GM19239 (cell line): ENCODE measurements at regions not wholly inside any gene's neighbourhood (a gene's known extent, or its start where the extent isn't known, plus 50 kb on each side); places are given as distances from the start of the nearest gene placed in this dataset.

Experiments
- DNase-seq: peaks from one replicate; pipeline ENCODE4 v3.0.0; 2011; ENCODE audit warnings: low spot score; ENCODE audit not compliant: insufficient read length
- FAIRE-seq: peaks from 2 replicates; lab custom pipeline; 2011; peaks lifted over from hg19 to GRCh38; lab: Jason Lieb, UNC

GRCh38 chr5:133700251-133700650 is 87.9 kb upstream of the FSTL4 start:
- DNase-seq: no peak
- FAIRE-seq: no peak

GRCh38 chr5:133698646-133699526 is 86.5 kb upstream of the FSTL4 start:
- DNase-seq: no peak
- no peak for FAIRE-seq

GRCh38 chr5:133698259-133698554 is 85.9 kb upstream of the FSTL4 start:
- FAIRE-seq (no peak), DNase-seq (no peak)

- FAIRE-seq: no peak
Observed at GRCh38 chr5:133697536-133698258, 85.4 kb upstream of the FSTL4 start.

GRCh38 chr5:133696782-133697507 is 84.6 kb upstream of the FSTL4 start:
- FAIRE-seq: no peak
- no peak for DNase-seq

More at GRCh38 chr5:133697536-133698258, 85.4 kb upstream of the FSTL4 start:
- no peak for DNase-seq

GRCh38 chr5:133696006-133696584 is 83.8 kb upstream of the FSTL4 start:
- DNase-seq (no peak), FAIRE-seq (no peak)

- no peak for FAIRE-seq
- DNase-seq: no peak
Observed at GRCh38 chr5:133694181-133694831, 82.0 kb upstream of the FSTL4 start.

GRCh38 chr5:133691448-133691847 is 79.1 kb upstream of the FSTL4 start:
- no peak for DNase-seq
- FAIRE-seq: no peak

GRCh38 chr5:133690746-133691145 is 78.4 kb upstream of the FSTL4 start:
- DNase-seq (no peak), FAIRE-seq (no peak)

GRCh38 chr5:133688391-133688790 is 76.0 kb upstream of the FSTL4 start:
- DNase-seq: no peak
- FAIRE-seq: no peak

GRCh38 chr5:133687212-133688061 is 75.1 kb upstream of the FSTL4 start:
- no peak for DNase-seq
- FAIRE-seq: no peak

- DNase-seq (no peak), FAIRE-seq (no peak)
Observed at GRCh38 chr5:133686566-133686965, 74.2 kb upstream of the FSTL4 start.

GRCh38 chr5:133685402-133686018 is 73.2 kb upstream of the FSTL4 start:
- DNase-seq: no peak
- no peak for FAIRE-seq

GRCh38 chr5:133683646-133684596 is 71.6 kb upstream of the FSTL4 start:
- DNase-seq (no peak), FAIRE-seq (no peak)

GRCh38 chr5:133682451-133682850 is 70.1 kb upstream of the FSTL4 start:
- DNase-seq (no peak), FAIRE-seq (no peak)

GRCh38 chr5:133681896-133682295 is 69.6 kb upstream of the FSTL4 start:
- no peak for DNase-seq
- FAIRE-seq: no peak

- no peak for FAIRE-seq
- DNase-seq: no peak
Observed at GRCh38 chr5:133680830-133681565, 68.7 kb upstream of the FSTL4 start.
